SK-N-SH treated with all-trans-retinoic acid at 6 μM for 48 hours (cell line): ENCODE measurements at regions not wholly inside any gene's neighbourhood (a gene's known extent, or its start where the extent isn't known, plus 50 kb on each side); places are given as distances from the start of the nearest gene placed in this dataset.

Experiments used
- CREB5 ChIP-seq: fragments of 250-450 bp; sonication (Bioruptor Pico); IDR thresholded peaks from 2 replicates; pipeline ENCODE4 v1.5.1; 2020; ENCODE audit warnings: low read depth, mild to moderate bottlenecking, moderate library complexity
- CSDC2 ChIP-seq: fragments of 250-450 bp; sonication (Bioruptor Pico); IDR thresholded peaks from 2 replicates; pipeline ENCODE4 v1.5.0; 2020; ENCODE audit warnings: mild to moderate bottlenecking, moderate library complexity
- ESRRG ChIP-seq: fragments of 250-450 bp; sonication (Bioruptor Pico); IDR thresholded peaks from 2 replicates; pipeline ENCODE4 v1.6.1; 2021; ENCODE audit warnings: mild to moderate bottlenecking
- PATZ1 ChIP-seq: fragments of 250-450 bp; sonication (Bioruptor Pico); IDR thresholded peaks from 2 replicates; pipeline ENCODE4 v1.8.0; 2020; ENCODE audit warnings: mild to moderate bottlenecking, moderate library complexity, borderline replicate concordance
- PPARA ChIP-seq: fragments of 250-450 bp; sonication (Bioruptor Pico); IDR thresholded peaks from 2 replicates; pipeline ENCODE4 v1.5.0; 2020; ENCODE audit warnings: mild to moderate bottlenecking, borderline replicate concordance
- RARB ChIP-seq: fragments of 250-450 bp; sonication (Bioruptor Pico); IDR thresholded peaks from 2 replicates; pipeline ENCODE4 v1.8.0; 2021; ENCODE audit warnings: mild to moderate bottlenecking, moderate library complexity
- SNAI2 ChIP-seq: fragments of 250-450 bp; sonication (Bioruptor Pico); IDR thresholded peaks from 2 replicates; pipeline ENCODE4 v1.5.0; 2020; ENCODE audit warnings: mild to moderate bottlenecking, moderate library complexity
- ZC3H10 ChIP-seq: fragments of 250-450 bp; sonication (Bioruptor Pico); IDR thresholded peaks from 2 replicates; pipeline ENCODE4 v1.5.1; 2021; ENCODE audit warnings: mild to moderate bottlenecking, moderate library complexity
- ZFP30 ChIP-seq: fragments of 450-650 bp; formaldehyde crosslinking; IDR thresholded peaks from 2 replicates; pipeline ENCODE4 v1.5.0; 2022; ENCODE audit warnings: mild to moderate bottlenecking, moderate library complexity

GRCh38 chr3:194990454-194991337, 280.3 kb downstream of the XXYLT1 start:
- TF ChIP-seq RARB (CRISPR knock-in tag) (no peak), ESRRG (no peak), CREB5 (CRISPR knock-in tag) (no peak), SNAI2 (CRISPR knock-in tag) (no peak), PATZ1 (no peak), ZC3H10 (no peak), CSDC2 (CRISPR knock-in tag) (no peak), PPARA (no peak), ZFP30 (CRISPR knock-in tag) (no peak)
